ENCODE measurements at regions not wholly inside any gene's neighbourhood (a gene's known extent, or its start where the extent isn't known, plus 50 kb on each side); places are given as distances from the start of the nearest gene placed in this dataset.

DNA sequence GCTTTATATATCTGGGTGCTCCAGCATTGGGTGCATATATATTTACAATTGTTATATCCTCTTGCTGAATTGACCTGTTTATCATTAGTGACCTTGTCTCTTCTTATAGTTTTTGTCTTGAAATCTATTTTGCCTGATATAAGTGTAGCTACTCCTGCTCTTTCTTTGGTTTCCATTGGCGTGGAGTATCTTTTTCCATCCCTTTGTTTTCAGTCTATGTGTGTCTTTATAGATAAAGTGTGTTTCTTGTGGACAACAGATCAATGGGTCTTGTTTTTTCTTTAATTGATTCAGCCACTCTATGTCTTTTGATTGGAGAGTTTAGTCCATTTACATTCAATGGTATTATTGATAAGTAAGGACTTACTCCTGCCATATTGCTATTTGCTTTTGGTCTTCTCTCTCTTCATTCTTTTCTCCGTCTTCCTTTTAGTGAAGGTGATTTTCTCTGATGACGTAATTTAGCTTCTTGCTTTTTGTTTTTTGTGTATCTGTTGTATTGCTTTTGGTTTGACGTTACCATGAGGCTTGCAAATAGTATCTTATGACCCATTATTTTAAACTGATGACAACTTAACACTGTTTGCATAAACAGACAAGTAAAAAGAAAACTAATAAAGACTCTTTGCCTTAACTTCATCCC is 347.6 kb downstream of the TMEM121 start:
- no peak overlapping the region for H3K27ac ChIP-seq (ENCODE audit: low read length)
- no peaks in the 10 kb centered on the region for H3K36me3 ChIP-seq (ENCODE audit: control insufficient read depth, insufficient read depth, low read length)
- no peak overlapping the region for H3K4me3 ChIP-seq (ENCODE audit: low read length)
- no peaks in the 10 kb centered on the region for H3K27me3 ChIP-seq (ENCODE audit: control insufficient read depth, insufficient read depth, low read length)
- no peaks in the 10 kb centered on the region for H3K4me1 ChIP-seq (ENCODE audit: control insufficient read depth, insufficient read depth, low read length)
- H3K9me3 ChIP-seq (ENCODE audit: control insufficient read depth, low read depth, low read length), result peaks cover 7% of the 10 kb centered on the region
- DNase-seq, result no peak
- 74% methylated on average over 3 of the region's 4 CpGs for WGBS (ENCODE audit: insufficient coverage, low lambda C conversion rate)

DNA sequence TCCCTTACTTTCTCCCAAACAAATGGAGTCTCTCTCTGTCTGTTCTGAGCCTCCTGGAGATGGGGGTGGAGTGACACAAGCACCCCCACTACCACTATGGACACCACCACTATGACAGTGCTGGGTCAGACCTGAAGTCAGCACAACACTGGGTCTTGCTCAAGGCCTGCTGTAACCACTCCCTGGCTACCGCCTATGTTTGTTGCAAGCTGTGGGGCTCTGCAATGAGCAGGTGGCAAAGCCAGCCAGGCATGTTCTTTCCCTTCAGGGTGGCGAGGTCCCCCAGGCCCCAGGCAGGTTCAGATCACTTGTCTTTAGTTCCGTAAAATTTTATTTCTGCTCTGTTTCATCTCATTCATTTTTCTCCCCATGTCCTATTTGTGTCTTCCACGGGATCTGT is 349.8 kb downstream of the TMEM121 start:
- Histone ChIP-seq H3K27me3 (ENCODE audit: control insufficient read depth, insufficient read depth, low read length) (no peaks in the 10 kb centered on the region), H3K36me3 (ENCODE audit: control insufficient read depth, insufficient read depth, low read length) (no peaks in the 10 kb centered on the region), H3K4me1 (ENCODE audit: control insufficient read depth, insufficient read depth, low read length) (no peaks in the 10 kb centered on the region), H3K27ac (ENCODE audit: low read length) (no peak overlapping the region), H3K4me3 (ENCODE audit: low read length) (no peak overlapping the region), H3K9me3 (ENCODE audit: control insufficient read depth, low read depth, low read length) (peaks cover 24% of the 10 kb centered on the region)
- DNase-seq, result no peak
- 89% methylated on average over 3 of the region's 4 CpGs for WGBS (ENCODE audit: insufficient coverage, low lambda C conversion rate)

DNA sequence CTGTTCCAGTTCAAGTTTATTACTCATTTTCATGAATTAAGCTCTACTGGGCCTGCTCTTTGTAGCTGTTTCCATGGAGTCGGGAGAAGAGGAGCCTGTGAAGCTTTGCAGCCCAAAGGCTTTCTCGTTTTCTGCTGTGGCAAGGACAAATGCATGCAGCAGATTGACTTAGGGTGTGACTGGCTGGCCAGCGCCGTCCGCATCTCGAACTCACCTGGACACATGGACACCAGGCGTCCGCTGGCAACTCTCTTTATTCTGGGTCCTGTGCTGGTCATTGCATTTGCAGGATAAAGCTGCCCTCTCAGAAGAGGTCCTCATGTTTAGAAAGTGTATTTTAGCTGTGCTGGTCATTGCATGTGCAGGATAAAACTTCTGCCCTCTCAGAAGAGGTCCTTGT is 350.4 kb downstream of the TMEM121 start:
- Histone ChIP-seq H3K27ac (ENCODE audit: low read length) (no peak overlapping the region), H3K36me3 (ENCODE audit: control insufficient read depth, insufficient read depth, low read length) (no peaks in the 10 kb centered on the region), H3K4me1 (ENCODE audit: control insufficient read depth, insufficient read depth, low read length) (no peaks in the 10 kb centered on the region), H3K4me3 (ENCODE audit: low read length) (no peak overlapping the region), H3K9me3 (ENCODE audit: control insufficient read depth, low read depth, low read length) (peaks cover 29% of the 10 kb centered on the region), H3K27me3 (ENCODE audit: control insufficient read depth, insufficient read depth, low read length) (no peaks in the 10 kb centered on the region)
- WGBS (ENCODE audit: insufficient coverage, low lambda C conversion rate), result no CpG with 5 or more reads among the region's 8 CpGs
- no peak for DNase-seq

DNA sequence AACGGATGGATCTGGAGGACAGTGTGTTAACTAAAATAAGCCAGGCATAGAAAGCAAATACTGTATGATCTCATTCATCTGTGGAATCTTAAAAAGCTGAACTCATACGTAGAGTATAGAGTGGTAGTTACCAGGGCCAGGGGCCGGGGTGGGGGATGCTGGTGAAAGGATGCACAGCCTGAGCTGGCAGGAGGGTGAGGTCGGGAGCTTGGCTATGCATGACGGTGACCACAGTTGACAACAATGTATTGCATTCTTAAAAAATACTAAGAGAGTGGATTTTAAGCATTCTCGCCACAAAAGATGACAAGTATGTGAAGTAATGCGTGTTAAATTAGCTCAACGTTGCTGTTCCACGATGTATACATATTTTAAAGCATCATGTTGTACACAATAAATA is 351.3 kb downstream of the TMEM121 start:
- whole genome bisulfite sequencing (ENCODE audit: insufficient coverage, low lambda C conversion rate), result 83% methylated on average over 7 of the region's 9 CpGs
- Histone ChIP-seq H3K27ac (ENCODE audit: low read length) (no peak overlapping the region), H3K4me1 (ENCODE audit: control insufficient read depth, insufficient read depth, low read length) (no peaks in the 10 kb centered on the region), H3K27me3 (ENCODE audit: control insufficient read depth, insufficient read depth, low read length) (no peaks in the 10 kb centered on the region), H3K4me3 (ENCODE audit: low read length) (no peak overlapping the region), H3K36me3 (ENCODE audit: control insufficient read depth, insufficient read depth, low read length) (no peaks in the 10 kb centered on the region), H3K9me3 (ENCODE audit: control insufficient read depth, low read depth, low read length) (peaks cover 35% of the 10 kb centered on the region)
- DNase-seq, result no peak

DNA sequence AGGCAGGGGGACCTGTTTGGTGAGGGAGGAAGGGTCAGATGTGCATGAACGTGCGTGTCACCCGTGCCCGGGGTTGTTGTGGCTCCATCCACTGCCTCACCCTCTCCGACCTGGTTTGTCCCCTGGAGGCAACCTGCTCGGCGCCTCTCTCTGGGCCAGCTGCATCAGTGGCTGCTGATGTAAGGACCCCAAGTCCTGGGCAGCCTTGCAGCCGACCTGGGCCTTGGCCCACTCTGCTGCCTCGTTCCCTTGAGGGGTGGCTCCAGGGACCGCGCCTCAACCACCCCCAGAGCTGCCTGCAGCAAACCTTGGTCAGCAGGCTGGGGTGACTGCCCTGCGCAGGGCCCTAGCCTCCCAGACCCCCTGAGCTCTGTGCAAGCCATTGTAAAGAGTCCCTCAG is 351.7 kb downstream of the TMEM121 start:
- H3K36me3 ChIP-seq (ENCODE audit: control insufficient read depth, insufficient read depth, low read length), result no peaks in the 10 kb centered on the region
- H3K9me3 ChIP-seq (ENCODE audit: control insufficient read depth, low read depth, low read length), result peaks cover 37% of the 10 kb centered on the region
- H3K4me3 ChIP-seq (ENCODE audit: low read length), result no peak overlapping the region
- no CpG with 5 or more reads among the region's 12 CpGs for WGBS (ENCODE audit: insufficient coverage, low lambda C conversion rate)
- DNase-seq, result no peak
- no peaks in the 10 kb centered on the region for H3K27me3 ChIP-seq (ENCODE audit: control insufficient read depth, insufficient read depth, low read length)
- H3K4me1 ChIP-seq (ENCODE audit: control insufficient read depth, insufficient read depth, low read length), result no peaks in the 10 kb centered on the region
- no peak overlapping the region for H3K27ac ChIP-seq (ENCODE audit: low read length)

DNA sequence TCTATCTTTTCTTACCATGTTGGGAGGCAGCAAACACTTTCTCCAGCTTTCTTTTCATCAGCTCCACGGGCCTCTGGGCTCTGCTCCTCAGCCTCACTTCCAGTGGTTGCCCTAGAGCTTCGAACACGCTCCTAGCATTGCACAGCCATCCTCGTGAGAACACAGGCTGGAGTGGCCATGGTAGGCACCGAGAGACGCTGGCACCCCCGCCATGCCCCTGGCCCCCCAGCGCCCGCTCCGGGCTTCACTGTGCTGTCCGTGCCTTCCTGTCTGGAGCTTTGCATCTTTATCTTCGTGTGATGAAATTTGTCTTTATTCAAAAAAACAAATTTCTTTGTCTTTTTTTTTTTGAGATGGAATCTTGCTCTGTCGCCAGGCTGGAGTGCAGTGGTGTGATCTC is 352.2 kb downstream of the TMEM121 start:
- DNase-seq, result no peak
- Histone ChIP-seq H3K36me3 (ENCODE audit: control insufficient read depth, insufficient read depth, low read length) (no peaks in the 10 kb centered on the region), H3K4me3 (ENCODE audit: low read length) (no peak overlapping the region), H3K4me1 (ENCODE audit: control insufficient read depth, insufficient read depth, low read length) (no peaks in the 10 kb centered on the region), H3K27ac (ENCODE audit: low read length) (no peak overlapping the region), H3K27me3 (ENCODE audit: control insufficient read depth, insufficient read depth, low read length) (no peaks in the 10 kb centered on the region), H3K9me3 (ENCODE audit: control insufficient read depth, low read depth, low read length) (peaks cover 40% of the 10 kb centered on the region)
- WGBS (ENCODE audit: insufficient coverage, low lambda C conversion rate), result 94% methylated on average over 5 of the region's 13 CpGs

DNA sequence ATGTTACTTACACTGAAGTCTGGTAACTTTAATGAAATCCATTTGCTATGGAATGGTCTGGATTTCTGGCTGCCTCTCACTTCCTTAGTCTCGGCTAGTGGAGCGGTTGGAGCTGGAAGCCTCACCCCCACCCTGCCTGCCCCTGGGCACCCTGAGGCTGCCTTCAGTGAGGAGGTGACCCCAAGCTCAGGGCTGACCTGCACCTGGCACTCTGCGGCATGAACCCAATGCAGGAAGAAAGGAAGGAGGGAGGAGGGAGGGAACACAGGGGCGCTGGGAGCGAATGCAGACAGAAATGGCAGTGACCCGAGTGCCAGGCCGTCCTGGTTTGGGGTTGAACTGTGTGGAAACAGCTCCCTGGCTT is 353.1 kb downstream of the TMEM121 start:
- no peak overlapping the region for H3K27ac ChIP-seq (ENCODE audit: low read length)
- H3K4me3 ChIP-seq (ENCODE audit: low read length), result no peak overlapping the region
- no CpG with 5 or more reads among the region's 7 CpGs for WGBS (ENCODE audit: insufficient coverage, low lambda C conversion rate)
- no peaks in the 10 kb centered on the region for H3K4me1 ChIP-seq (ENCODE audit: control insufficient read depth, insufficient read depth, low read length)
- H3K27me3 ChIP-seq (ENCODE audit: control insufficient read depth, insufficient read depth, low read length), result no peaks in the 10 kb centered on the region
- no peaks in the 10 kb centered on the region for H3K36me3 ChIP-seq (ENCODE audit: control insufficient read depth, insufficient read depth, low read length)
- H3K9me3 ChIP-seq (ENCODE audit: control insufficient read depth, low read depth, low read length), result peaks cover 43% of the 10 kb centered on the region
- DNase-seq, result no peak

DNA sequence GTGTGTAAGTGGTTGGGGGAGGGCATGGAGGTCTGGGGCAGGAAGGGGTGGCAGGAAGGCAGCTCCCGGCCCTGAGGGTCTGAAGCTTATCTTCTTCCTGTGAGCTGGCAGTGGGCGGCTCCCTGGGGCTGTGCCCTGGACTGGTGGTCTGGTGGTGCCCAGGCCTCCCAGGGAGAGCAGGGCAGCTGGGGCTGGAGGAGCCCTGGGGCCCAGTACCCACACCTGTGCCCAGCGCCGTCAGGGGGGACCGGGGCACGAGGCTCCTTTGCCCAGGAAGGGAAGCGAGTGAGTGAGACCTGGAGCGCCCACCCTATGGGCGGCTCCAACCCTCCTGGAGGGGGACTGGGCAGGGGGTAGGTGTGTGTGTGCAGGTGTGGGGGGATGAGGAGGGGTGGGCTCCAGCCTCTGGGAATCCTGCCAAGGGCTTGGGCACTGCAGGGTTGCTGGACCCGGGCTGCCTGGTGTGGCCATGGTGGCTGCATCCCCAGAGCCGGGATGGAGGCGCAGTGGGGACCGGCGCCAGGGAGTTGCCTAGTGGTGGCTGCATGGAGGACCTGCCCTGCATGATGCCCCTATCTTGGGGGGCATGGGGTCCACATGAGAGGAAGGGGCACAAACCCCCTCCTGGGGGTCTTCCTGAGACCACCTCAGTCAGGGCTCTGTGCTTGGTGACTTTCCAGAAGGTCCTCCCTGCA is 353.6 kb downstream of the TMEM121 start:
- Histone ChIP-seq H3K4me1 (ENCODE audit: control insufficient read depth, insufficient read depth, low read length) (no peaks in the 10 kb centered on the region), H3K36me3 (ENCODE audit: control insufficient read depth, insufficient read depth, low read length) (no peaks in the 10 kb centered on the region), H3K4me3 (ENCODE audit: low read length) (no peak overlapping the region), H3K9me3 (ENCODE audit: control insufficient read depth, low read depth, low read length) (peaks cover 47% of the 10 kb centered on the region), H3K27ac (ENCODE audit: low read length) (no peak overlapping the region), H3K27me3 (ENCODE audit: control insufficient read depth, insufficient read depth, low read length) (no peaks in the 10 kb centered on the region)
- WGBS (ENCODE audit: insufficient coverage, low lambda C conversion rate), result no CpG with 5 or more reads among the region's 14 CpGs
- no peak for DNase-seq

DNA sequence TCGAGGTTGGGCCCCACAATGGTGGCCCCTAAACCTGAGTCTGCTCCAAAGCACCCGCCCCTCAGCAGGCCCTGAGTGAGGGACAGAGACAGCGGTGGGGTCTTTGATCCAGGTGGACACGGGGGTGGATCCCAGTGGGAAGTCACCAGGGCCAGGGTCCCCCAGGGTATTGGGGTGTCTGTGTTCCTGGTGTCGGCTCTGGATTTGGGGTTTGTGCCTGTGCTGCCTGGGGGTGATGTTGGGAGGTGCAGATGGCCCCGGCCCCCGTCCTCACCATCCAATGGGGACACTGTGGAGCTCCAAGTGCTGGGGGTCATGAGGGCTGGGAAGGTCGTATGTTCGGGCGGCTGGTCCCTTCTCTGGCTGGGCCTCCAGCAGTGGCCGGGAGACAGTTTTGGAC is 354.2 kb downstream of the TMEM121 start:
- WGBS (ENCODE audit: insufficient coverage, low lambda C conversion rate), result no CpG with 5 or more reads among the region's 11 CpGs

DNA sequence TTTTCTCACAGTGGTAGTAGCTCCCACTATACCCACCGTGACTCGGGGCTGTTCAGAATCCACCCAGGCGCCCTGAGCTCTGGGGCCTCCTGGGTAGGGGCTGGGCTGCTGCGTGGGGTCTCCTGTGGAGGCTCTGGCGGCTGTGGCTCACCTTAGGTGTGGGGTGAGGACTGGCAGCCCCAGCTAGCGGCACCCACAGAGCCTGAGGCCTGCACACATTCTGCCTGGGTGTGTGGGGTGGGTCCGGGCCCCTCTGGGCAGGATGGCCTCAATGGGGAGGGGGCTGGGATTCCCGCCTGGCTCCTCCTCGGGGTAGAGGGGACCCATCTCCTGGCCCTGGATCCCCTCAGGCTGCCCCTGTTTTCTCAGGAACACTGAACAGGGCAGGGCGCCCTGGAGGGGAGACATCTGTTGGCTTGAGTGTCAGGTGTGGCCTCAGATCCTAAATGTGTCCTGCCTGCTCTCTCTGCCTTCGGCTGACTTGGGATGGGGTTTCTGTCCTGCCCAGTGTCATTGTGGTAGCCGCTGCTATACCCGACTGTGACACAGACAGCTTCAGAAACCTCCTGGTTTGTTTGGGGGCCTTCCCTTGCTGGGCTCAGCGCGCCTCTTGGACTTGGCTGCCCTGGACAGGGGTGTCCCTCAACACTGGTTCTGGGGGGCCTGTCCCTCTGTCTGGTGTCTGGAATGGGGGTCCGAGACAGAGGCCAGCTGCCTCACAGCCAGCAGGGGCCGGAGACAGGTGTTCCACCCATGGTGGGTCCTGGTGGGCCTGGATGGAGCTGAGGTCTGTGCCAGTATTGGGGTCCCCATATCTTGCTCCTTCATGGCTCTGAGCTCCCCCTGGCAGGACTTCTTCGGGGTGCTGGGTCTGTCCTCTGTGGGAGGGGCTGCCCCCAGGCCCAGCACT is 354.9 kb downstream of the TMEM121 start:
- H3K27me3 ChIP-seq (ENCODE audit: control insufficient read depth, insufficient read depth, low read length), result no peaks in the 10 kb centered on the region
- H3K27ac ChIP-seq (ENCODE audit: low read length), result no peak overlapping the region
- peaks cover 50% of the 10 kb centered on the region for H3K9me3 ChIP-seq (ENCODE audit: control insufficient read depth, low read depth, low read length)
- no peaks in the 10 kb centered on the region for H3K4me1 ChIP-seq (ENCODE audit: control insufficient read depth, insufficient read depth, low read length)
- WGBS (ENCODE audit: insufficient coverage, low lambda C conversion rate), result no CpG with 5 or more reads among the region's 18 CpGs
- H3K4me3 ChIP-seq (ENCODE audit: low read length), result no peak overlapping the region
- H3K36me3 ChIP-seq (ENCODE audit: control insufficient read depth, insufficient read depth, low read length), result no peaks in the 10 kb centered on the region
- DNase-seq, result no peak

More for the DNA sequence above, 354.2 kb downstream of the TMEM121 start:
- H3K27ac ChIP-seq (ENCODE audit: low read length), result no peak overlapping the region
- no peak for DNase-seq
- no peaks in the 10 kb centered on the region for H3K4me1 ChIP-seq (ENCODE audit: control insufficient read depth, insufficient read depth, low read length)
- H3K9me3 ChIP-seq (ENCODE audit: control insufficient read depth, low read depth, low read length), result peaks cover 50% of the 10 kb centered on the region
- no peaks in the 10 kb centered on the region for H3K36me3 ChIP-seq (ENCODE audit: control insufficient read depth, insufficient read depth, low read length)
- H3K27me3 ChIP-seq (ENCODE audit: control insufficient read depth, insufficient read depth, low read length), result no peaks in the 10 kb centered on the region
- no peak overlapping the region for H3K4me3 ChIP-seq (ENCODE audit: low read length)

Data from large intestine (tissue), 3 donors.